ENCODE measurements at regions not wholly inside any gene's neighbourhood (a gene's known extent, or its start where the extent isn't known, plus 50 kb on each side); places are given as distances from the start of the nearest gene placed in this dataset.

DNA sequence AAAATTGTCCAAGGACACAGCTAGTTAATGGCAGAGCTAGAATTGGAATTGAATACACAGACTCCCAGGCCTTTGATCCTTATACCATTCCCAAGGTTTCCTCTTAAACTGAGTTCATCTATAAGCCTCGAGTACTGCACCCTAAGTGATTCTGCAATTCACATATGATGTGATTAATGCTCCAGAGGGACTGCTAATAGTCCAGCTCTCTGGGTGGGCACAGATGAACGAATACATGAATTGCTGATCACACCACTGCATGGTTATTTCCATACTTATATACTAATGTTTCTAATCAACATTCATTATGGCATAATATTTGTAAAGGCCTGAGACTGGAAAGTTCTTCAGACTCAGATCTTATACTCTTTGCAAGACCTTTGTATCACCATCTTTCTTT, 101.8 kb downstream of the NUFIP1 start:
- TF ChIP-seq POLR2AphosphoS5 (IDR thresholded peaks at IDR 0.05): no peak
- TF ChIP-seq, protein P1, sequence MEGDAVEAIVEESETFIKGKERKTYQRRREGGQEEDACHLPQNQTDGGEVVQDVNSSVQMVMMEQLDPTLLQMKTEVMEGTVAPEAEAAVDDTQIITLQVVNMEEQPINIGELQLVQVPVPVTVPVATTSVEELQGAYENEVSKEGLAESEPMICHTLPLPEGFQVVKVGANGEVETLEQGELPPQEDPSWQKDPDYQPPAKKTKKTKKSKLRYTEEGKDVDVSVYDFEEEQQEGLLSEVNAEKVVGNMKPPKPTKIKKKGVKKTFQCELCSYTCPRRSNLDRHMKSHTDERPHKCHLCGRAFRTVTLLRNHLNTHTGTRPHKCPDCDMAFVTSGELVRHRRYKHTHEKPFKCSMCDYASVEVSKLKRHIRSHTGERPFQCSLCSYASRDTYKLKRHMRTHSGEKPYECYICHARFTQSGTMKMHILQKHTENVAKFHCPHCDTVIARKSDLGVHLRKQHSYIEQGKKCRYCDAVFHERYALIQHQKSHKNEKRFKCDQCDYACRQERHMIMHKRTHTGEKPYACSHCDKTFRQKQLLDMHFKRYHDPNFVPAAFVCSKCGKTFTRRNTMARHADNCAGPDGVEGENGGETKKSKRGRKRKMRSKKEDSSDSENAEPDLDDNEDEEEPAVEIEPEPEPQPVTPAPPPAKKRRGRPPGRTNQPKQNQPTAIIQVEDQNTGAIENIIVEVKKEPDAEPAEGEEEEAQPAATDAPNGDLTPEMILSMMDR (IDR thresholded peaks at IDR 0.05 in 8 of 11, conservative IDR thresholded peaks at IDR 0.05 in 3 of 11): no peak
- no peak for TF ChIP-seq POLR2A (IDR thresholded peaks at IDR 0.05)
- intact Hi-C loops (cut with DNase I; ENCODE audit: low total_unique reads): no loop called here

GRCh38 chr13:44884076-44884729, 105.1 kb downstream of the NUFIP1 start:
- 78 to 92% (median 80%) methylated on average over 5 of the region's 5 CpGs for WGBS, 5 donors
- no peak for DNase-seq
- Histone ChIP-seq H3K4me3 (no peak overlapping the region), H3K9me3 (no peaks in the 10 kb centered on the region), H3K4me1 (no peaks in the 10 kb centered on the region), H3K36me3 (no peaks in the 10 kb centered on the region), H3K27me3 (replicated peaks in 1 of 7) (no peaks in the 10 kb centered on the region), H3K27ac (no peak overlapping the region)
- no peak for TF ChIP-seq POLR2AphosphoS5 (IDR thresholded peaks at IDR 0.05)
- no peak for TF ChIP-seq POLR2A (IDR thresholded peaks at IDR 0.05)
- TF ChIP-seq, protein P1 (IDR thresholded peaks at IDR 0.05 in 8 of 11, conservative IDR thresholded peaks at IDR 0.05 in 3 of 11): no peak
- intact Hi-C loops (cut with DNase I; ENCODE audit: low total_unique reads): no loop called here

More for the DNA sequence above, 101.8 kb downstream of the NUFIP1 start:
- WGBS, 5 donors: 38 to 79% (median 68%) methylated on average over 2 of the region's 2 CpGs
- Histone ChIP-seq H3K36me3 (no peaks in the 10 kb centered on the region), H3K4me1 (no peaks in the 10 kb centered on the region), H3K27ac (peak overlapping the region in 1 of 8 donors; percentile 41), H3K9me3 (no peaks in the 10 kb centered on the region), H3K27me3 (replicated peaks in 1 of 7) (no peaks in the 10 kb centered on the region), H3K4me3 (no peak overlapping the region)
- DNase-seq: no peak

GRCh38 chr13:44879452-44880058, 109.7 kb downstream of the NUFIP1 start:
- intact Hi-C loops (cut with DNase I; ENCODE audit: low total_unique reads): no loop called here
- Histone ChIP-seq H3K36me3 (no peaks in the 10 kb centered on the region), H3K4me3 (no peak overlapping the region), H3K9me3 (peaks cover 0 to 9% (median 7%) of the 10 kb centered on the region in 8 donors), H3K27me3 (replicated peaks in 1 of 7) (no peaks in the 10 kb centered on the region), H3K4me1 (no peaks in the 10 kb centered on the region), H3K27ac (no peak overlapping the region)
- TF ChIP-seq, protein P1 (IDR thresholded peaks at IDR 0.05 in 8 of 11, conservative IDR thresholded peaks at IDR 0.05 in 3 of 11): peak in 5 of 11 experiments; percentile 10 to 18 (median 17)
- TF ChIP-seq POLR2A (IDR thresholded peaks at IDR 0.05): no peak
- DNase-seq: no peak
- 80 to 94% (median 90%) methylated on average over 4 to 5 of the region's 5 CpGs for WGBS, 5 donors

GRCh38 chr13:44876782-44877324, 112.4 kb downstream of the NUFIP1 start:
- Histone ChIP-seq H3K4me1 (no peaks in the 10 kb centered on the region), H3K9me3 (peaks cover 0 to 9% (median 7%) of the 10 kb centered on the region in 8 donors), H3K36me3 (no peaks in the 10 kb centered on the region), H3K4me3 (no peak overlapping the region), H3K27me3 (replicated peaks in 1 of 7) (peaks cover 0 to 4% (median 0%) of the 10 kb centered on the region in 7 donors), H3K27ac (no peak overlapping the region)
- 89 to 92% (median 90%) methylated on average over 20 to 22 of the region's 22 CpGs for WGBS, 5 donors
- no peak for DNase-seq
- TF ChIP-seq POLR2A (IDR thresholded peaks at IDR 0.05) (no peak), POLR2AphosphoS5 (IDR thresholded peaks at IDR 0.05) (no peak)
- TF ChIP-seq, protein P1 (IDR thresholded peaks at IDR 0.05 in 8 of 11, conservative IDR thresholded peaks at IDR 0.05 in 3 of 11): no peak
- intact Hi-C loops (cut with DNase I; ENCODE audit: low total_unique reads): no loop called here

All from spleen (tissue), 11 donors.